SK-N-SH (cell line): ENCODE measurements at regions not wholly inside any gene's neighbourhood (a gene's known extent, or its start where the extent isn't known, plus 50 kb on each side); places are given as distances from the start of the nearest gene placed in this dataset.

Experiments used
- CTCF ChIA-PET: fragments of 300-600, 350-600 bp; formaldehyde crosslinking; extraction: SDS; loops from one replicate; lab custom pipeline; 2021; lab: Yijun Ruan, JAX
- POLR2A ChIA-PET: fragments of 350-600 bp; sonication (Branson Sonifier 250); formaldehyde crosslinking; extraction: SDS; loops from one replicate; lab custom pipeline; 2020; ENCODE audit warnings: antibody characterized with exemption, inconsistent platforms; lab: Yijun Ruan, JAX
- DNase-seq: peaks from one replicate; pipeline ENCODE4 v3.0.0; 2012
- H2AFZ ChIP-seq: fragments of 200-600 bp; sonication (generic); 2 replicates; pipeline ENCODE4 v1.8.1; 2016; ENCODE audit warnings: antibody characterized with exemption, mild to moderate bottlenecking, low read depth
- H3F3A ChIP-seq: fragments of 200-600 bp; sonication (generic); replicated peaks from 2 replicates; pipeline ENCODE3; 2016; ENCODE audit warnings: antibody characterized with exemption, mild to moderate bottlenecking; ENCODE audit not compliant: insufficient read depth
- H3K27ac ChIP-seq, 2 experiments: fragments of 200-500 bp in 1 of 2; fragments of 200-600 bp in 1 of 2; sonication (Bioruptor generic) in 1 of 2; sonication (generic), shearing (Covaris generic) in 1 of 2; 2 replicates each; pipeline versions ENCODE4 v1.5.1 to v1.6.1; 2014 to 2016; ENCODE audit warnings: low read depth in 2 of 2, inconsistent platforms in 1 of 2, low read length in 1 of 2, mild to moderate bottlenecking in 1 of 2, mixed read lengths in 1 of 2
- H3K27me3 ChIP-seq: fragments of 200-600 bp; sonication (generic), shearing (Covaris generic); 2 replicates; pipeline ENCODE4 v1.6.1; 2016; ENCODE audit warnings: mixed run types; ENCODE audit not compliant: insufficient read depth
- H3K36me3 ChIP-seq, 2 experiments: fragments of 200-500 bp in 1 of 2; fragments of 200-600 bp in 1 of 2; sonication (Bioruptor generic) in 1 of 2; sonication (generic) in 1 of 2; replicated peaks in 1 of 2; 2 replicates each; pipeline versions ENCODE3 to v1.5.1; 2014 to 2016; ENCODE audit warnings: low read length in 1 of 2, mild to moderate bottlenecking in 1 of 2; ENCODE audit not compliant: insufficient read depth in 2 of 2, control insufficient read depth in 1 of 2
- H3K4me1 ChIP-seq, 2 experiments: fragments of 200-500 bp in 1 of 2; fragments of 200-600 bp in 1 of 2; sonication (Bioruptor generic) in 1 of 2; sonication (generic), shearing (Covaris generic) in 1 of 2; 2 replicates each; pipeline versions ENCODE4 v1.5.1 to v1.6.1; 2014 to 2016; ENCODE audit warnings: low read depth in 1 of 2, low read length in 1 of 2, mixed run types in 1 of 2; ENCODE audit not compliant: insufficient read depth in 2 of 2, control insufficient read depth in 1 of 2
- H3K4me2 ChIP-seq: fragments of 200-600 bp; sonication (generic), shearing (Covaris generic); 2 replicates; pipeline ENCODE4 v1.6.1; 2017; ENCODE audit warnings: mixed run types
- H3K4me3 ChIP-seq, 2 experiments: fragments of 200-500 bp in 1 of 2; fragments of 200-600 bp in 1 of 2; sonication (Bioruptor generic) in 1 of 2; sonication (generic), shearing (Covaris generic) in 1 of 2; 2 replicates each; pipeline versions ENCODE4 v1.5.1 to v1.8.1; 2014 to 2016; ENCODE audit warnings: low read depth in 2 of 2, inconsistent platforms in 1 of 2, low read length in 1 of 2, mild to moderate bottlenecking in 1 of 2, mixed read lengths in 1 of 2, moderate library complexity in 1 of 2
- H3K79me2 ChIP-seq: fragments of 200-600 bp; sonication (generic); 2 replicates; pipeline ENCODE4 v1.8.1; 2017; ENCODE audit warnings: mild to moderate bottlenecking; ENCODE audit not compliant: insufficient read depth
- H3K9ac ChIP-seq: fragments of 200-600 bp; sonication (generic); 2 replicates; pipeline ENCODE4 v1.6.1; 2017; ENCODE audit warnings: mixed run types
- H3K9me2 ChIP-seq: fragments of 200-600 bp; sonication (generic); 2 replicates; pipeline ENCODE4 v1.6.1; 2017; ENCODE audit warnings: mixed run types
- H3K9me3 ChIP-seq: fragments of 200-600 bp; sonication (generic); 2 replicates; pipeline ENCODE4 v1.6.1; 2017; ENCODE audit warnings: mixed run types, mild to moderate bottlenecking, moderate library complexity
- H4K20me1 ChIP-seq: fragments of 200-600 bp; sonication (generic); 2 replicates; pipeline ENCODE4 v1.6.1; 2017; ENCODE audit warnings: mild to moderate bottlenecking, mixed run types; ENCODE audit not compliant: insufficient read depth
- CHD2 ChIP-seq: fragments of 150-350 bp; IDR thresholded peaks from 2 replicates; pipeline ENCODE4 v1.6.1; 2018; ENCODE audit warnings: low read length; ENCODE audit not compliant: partially characterized antibody
- CTCF ChIP-seq: fragments of 200-600 bp; sonication (generic); IDR thresholded peaks from 2 replicates; pipeline ENCODE4 v1.6.1; 2017; ENCODE audit warnings: antibody characterized with exemption, mild to moderate bottlenecking, moderate library complexity
- ELF1 ChIP-seq: IDR thresholded peaks from 2 replicates; pipeline ENCODE4 v1.4.0; 2012
- EP300 ChIP-seq, 2 experiments: IDR thresholded peaks; 2 replicates each; pipeline versions ENCODE4 v1.4.0 to v1.6.1; 2012; ENCODE audit warnings: borderline replicate concordance in 1 of 2, low read depth in 1 of 2, low read length in 1 of 2
- EZH2phosphoT487 ChIP-seq: fragments of 200-600 bp; sonication (generic); IDR thresholded peaks from 2 replicates; pipeline ENCODE4 v1.6.1; 2017; ENCODE audit warnings: low read depth, mixed run types, mild to moderate bottlenecking, antibody characterized with exemption, moderate library complexity, borderline replicate concordance
- FOSL2 ChIP-seq: IDR thresholded peaks from 2 replicates; pipeline ENCODE4 v1.4.0; 2012; ENCODE audit warnings: low read depth, mild to moderate bottlenecking, moderate library complexity, borderline replicate concordance
- FOXJ3 ChIP-seq: sonication (generic); formaldehyde crosslinking; IDR thresholded peaks from 2 replicates; pipeline ENCODE4 v1.5.1; 2020; ENCODE audit warnings: mild to moderate bottlenecking, missing genetic modification reagents
- FOXM1 ChIP-seq: IDR thresholded peaks from 2 replicates; pipeline ENCODE4 v1.4.0; 2012; ENCODE audit warnings: low read depth, mild to moderate bottlenecking
- GABPA ChIP-seq: IDR thresholded peaks from 2 replicates; pipeline ENCODE4 v1.4.0; 2012; ENCODE audit warnings: low read depth, mild to moderate bottlenecking
- GATA2 ChIP-seq: sonication (generic); formaldehyde crosslinking; IDR thresholded peaks from 2 replicates; pipeline ENCODE4 v1.5.0; 2020; ENCODE audit warnings: mild to moderate bottlenecking, missing genetic modification reagents
- JUND ChIP-seq: IDR thresholded peaks from 2 replicates; pipeline ENCODE4 v1.4.0; 2012
- MEF2A ChIP-seq: IDR thresholded peaks from 2 replicates; pipeline ENCODE4 v1.4.0; 2012; ENCODE audit warnings: low read depth, borderline replicate concordance
- MXI1 ChIP-seq: IDR thresholded peaks from 2 replicates; pipeline ENCODE4 v1.6.1; 2012; ENCODE audit warnings: mild to moderate bottlenecking, low read depth, low read length, improper control_type of control experiment
- NFIC ChIP-seq: IDR thresholded peaks from 2 replicates; pipeline ENCODE4 v1.4.0; 2012; ENCODE audit warnings: borderline replicate concordance
- POLR2AphosphoS5 ChIP-seq: IDR thresholded peaks from 2 replicates; pipeline ENCODE4 v1.6.1; 2012; ENCODE audit warnings: low read depth, low read length
- RAD21 ChIP-seq: IDR thresholded peaks from 2 replicates; pipeline ENCODE4 v1.6.1; 2012; ENCODE audit warnings: mild to moderate bottlenecking, low read length
- RCOR1 ChIP-seq: fragments of 150-350 bp; IDR thresholded peaks from 2 replicates; pipeline ENCODE4 v1.6.1; 2017; ENCODE audit warnings: antibody characterized with exemption, low read length
- REST ChIP-seq: IDR thresholded peaks from 2 replicates; pipeline ENCODE4 v1.6.1; 2012; ENCODE audit warnings: mild to moderate bottlenecking, low read depth, low read length, moderate library complexity
- RFX5 ChIP-seq: IDR thresholded peaks from 2 replicates; pipeline ENCODE4 v1.6.1; 2012; ENCODE audit warnings: mild to moderate bottlenecking, improper control_type of control experiment, low read length
- RXRA ChIP-seq: IDR thresholded peaks from 2 replicates; pipeline ENCODE4 v1.4.0; 2012; ENCODE audit warnings: low read depth, mild to moderate bottlenecking, borderline replicate concordance
- SIN3A ChIP-seq: IDR thresholded peaks from 2 replicates; pipeline ENCODE4 v1.6.1; 2012; ENCODE audit warnings: low read depth, mild to moderate bottlenecking, low read length, moderate library complexity, borderline replicate concordance
- SMC3 ChIP-seq: IDR thresholded peaks from 2 replicates; pipeline ENCODE4 v1.6.1; 2012; ENCODE audit warnings: low read depth, low read length, improper control_type of control experiment
- TAF1 ChIP-seq: IDR thresholded peaks from 2 replicates; pipeline ENCODE4 v1.6.1; 2012; ENCODE audit warnings: low read depth, mild to moderate bottlenecking, low read length, moderate library complexity, borderline replicate concordance
- TCF12 ChIP-seq: IDR thresholded peaks from 2 replicates; pipeline ENCODE4 v1.4.0; 2012
- TEAD4 ChIP-seq: IDR thresholded peaks from 2 replicates; pipeline ENCODE4 v1.4.0; 2012; ENCODE audit warnings: mild to moderate bottlenecking, borderline replicate concordance; ENCODE audit not compliant: insufficient read depth
- USF1 ChIP-seq: IDR thresholded peaks from 2 replicates; pipeline ENCODE4 v1.4.0; 2012; ENCODE audit warnings: low read depth, borderline replicate concordance
- USF2 ChIP-seq: fragments of 150-350 bp; IDR thresholded peaks from 2 replicates; pipeline ENCODE4 v1.6.1; 2017; ENCODE audit warnings: antibody characterized with exemption, low read length, low read depth, borderline replicate concordance
- YY1 ChIP-seq: IDR thresholded peaks from 2 replicates; pipeline ENCODE4 v1.4.0; 2012; ENCODE audit warnings: low read depth, mild to moderate bottlenecking
- WGBS: methylation state at CpG from one replicate; pipeline ENCODE4 v1.1.6; 2017; ENCODE audit warnings: low lambda C conversion rate; 5-methylcytosine and 5-hydroxymethylcytosine counted together

GRCh38 chr7:80324032-80324431, 187.8 kb downstream of the GNAT3 start:
- Histone ChIP-seq H3K36me3 (peaks cover 0 to 6% of the 10 kb centered on the region in 2 experiments), H3K9ac (no peak overlapping the region), H3K9me3 (no peaks in the 10 kb centered on the region; the same call in 1 of the 2 replicates), H3K27me3 (no peaks in the 10 kb centered on the region), H2AFZ (no peak overlapping the region), H3K4me3 (no peak overlapping the region), H3K9me2 (no peaks in the 10 kb centered on the region), H3K4me2 (no peak overlapping the region), H4K20me1 (no peaks in the 10 kb centered on the region), H3K27ac (peak overlapping the region; percentile 35 to 48; a peak in 2 of 4 replicates), H3K4me1 (peaks cover 0 to 7% of the 10 kb centered on the region in 2 experiments; a peak in 1 of 4 replicates), H3F3A (peaks cover 10% of the 10 kb centered on the region), H3K79me2 (no peaks in the 10 kb centered on the region)
- ChIA-PET POLR2A (no interaction called here), CTCF (interaction anchor here (1.4 kb wide), 1 partner anchor 68 kb away, joined by 4 read pairs; no protein-coding TSS in a partner anchor)
- WGBS, result 8% methylated on average over 3 of the region's 3 CpGs
- DNase-seq, result no peak
- TF ChIP-seq TCF12 (peak; percentile 99), JUND (peak; percentile 99), TAF1 (peak; percentile 63; the same call in 1 of the 2 replicates), RAD21 (no peak), REST (peak; percentile 7; the same call in 1 of the 2 replicates), USF1 (0 out of 2 replicates have a peak, but pooled peaks have one; percentile 44), YY1 (0 out of 2 replicates have a peak, but pooled peaks have one; percentile 23), RXRA (peak; percentile 89), FOXJ3 (CRISPR knock-in tag) (no peak), RCOR1 (no peak), RFX5 (no peak), ELF1 (peak; percentile 30; the same call in 1 of the 2 replicates), SMC3 (no peak), CHD2 (no peak), POLR2AphosphoS5 (peak; percentile 97), FOSL2 (peak; percentile 94), CTCF (no peak), TEAD4 (peak; percentile 100), USF2 (no peak), MEF2A (peak; percentile 94), EZH2phosphoT487 (no peak), FOXM1 (peak; percentile 94), EP300 (IDR thresholded peaks at IDR 0.05; ENCODE audit: borderline replicate concordance in 1 of 2, low read depth in 1 of 2, low read length in 1 of 2) (peak; percentile 66 to 99), NFIC (peak; percentile 100), GABPA (0 out of 2 replicates have a peak, but pooled peaks have one; percentile 26), GATA2 (CRISPR knock-in tag) (no peak), SIN3A (peak; percentile 70; the same call in 1 of the 2 replicates), MXI1 (no peak)
